Muscle layer of duodenum (tissue), 2 donors: ENCODE measurements at regions not wholly inside any gene's neighbourhood (a gene's known extent, or its start where the extent isn't known, plus 50 kb on each side); places are given as distances from the start of the nearest gene placed in this dataset.

Source experiments
- H3K27ac ChIP-seq: one replicate; pipeline ENCODE4 v1.7.0; 2013; ENCODE audit warnings: mild to moderate bottlenecking, low read length
- H3K27me3 ChIP-seq: one replicate; pipeline ENCODE4 v1.7.0; 2013; ENCODE audit warnings: low read depth, mild to moderate bottlenecking, control low read depth, low read length
- H3K36me3 ChIP-seq, 2 donors: one replicate each; pipeline ENCODE4 v1.7.0; 2013; ENCODE audit warnings: low read length in 2 of 2, control low read depth in 1 of 2, mild to moderate bottlenecking in 1 of 2; ENCODE audit not compliant: insufficient read depth in 2 of 2, control insufficient read depth in 1 of 2
- H3K4me1 ChIP-seq, 2 donors: one replicate each; pipeline ENCODE4 v1.7.0; 2013; ENCODE audit warnings: low read length in 2 of 2, mild to moderate bottlenecking in 2 of 2, control low read depth in 1 of 2, moderate library complexity in 1 of 2; ENCODE audit not compliant: insufficient read depth in 2 of 2, control insufficient read depth in 1 of 2
- H3K4me3 ChIP-seq, 2 donors: one replicate each; pipeline ENCODE4 v1.7.0; 2013; ENCODE audit warnings: low read length in 2 of 2, low read depth in 1 of 2, mild to moderate bottlenecking in 1 of 2
- H3K9me3 ChIP-seq, 2 donors: one replicate each; pipeline ENCODE4 v1.7.0; 2013; ENCODE audit warnings: low read length in 2 of 2, control low read depth in 1 of 2, mild to moderate bottlenecking in 1 of 2; ENCODE audit not compliant: control insufficient read depth in 1 of 2
- donor health status: healthy.

- no peaks in the 10 kb centered on the region for H3K27me3 ChIP-seq
- no peak overlapping the region for H3K4me3 ChIP-seq
- H3K9me3 ChIP-seq = no peaks in the 10 kb centered on the region
- H3K4me1 ChIP-seq = no peaks in the 10 kb centered on the region
- H3K27ac ChIP-seq = no peak overlapping the region
- H3K36me3 ChIP-seq = no peaks in the 10 kb centered on the region
Measured at GRCh38 chr11:92882828-92883611, 86.4 kb upstream of the MTNR1B start.

GRCh38 chr11:92885600-92885999, 83.9 kb upstream of the MTNR1B start:
- H3K27ac ChIP-seq = no peak overlapping the region

GRCh38 chr11:92886243-92886905, 83.1 kb upstream of the MTNR1B start:
- Histone ChIP-seq H3K27me3 (no peaks in the 10 kb centered on the region), H3K36me3 (no peaks in the 10 kb centered on the region), H3K9me3 (no peaks in the 10 kb centered on the region), H3K4me1 (no peaks in the 10 kb centered on the region), H3K27ac (no peak overlapping the region), H3K4me3 (no peak overlapping the region)

More at GRCh38 chr11:92885600-92885999, 83.9 kb upstream of the MTNR1B start:
- Histone ChIP-seq H3K4me3 (no peak overlapping the region), H3K4me1 (no peaks in the 10 kb centered on the region), H3K9me3 (no peaks in the 10 kb centered on the region), H3K27me3 (no peaks in the 10 kb centered on the region), H3K36me3 (no peaks in the 10 kb centered on the region)

GRCh38 chr11:92888696-92889095, 80.8 kb upstream of the MTNR1B start:
- Histone ChIP-seq H3K9me3 (no peaks in the 10 kb centered on the region), H3K27ac (no peak overlapping the region), H3K27me3 (no peaks in the 10 kb centered on the region), H3K4me1 (no peaks in the 10 kb centered on the region), H3K36me3 (no peaks in the 10 kb centered on the region), H3K4me3 (no peak overlapping the region)

- no peak overlapping the region for H3K4me3 ChIP-seq
- H3K4me1 ChIP-seq = no peaks in the 10 kb centered on the region
- H3K27ac ChIP-seq = no peak overlapping the region
Measured at GRCh38 chr11:92890846-92891245, 78.6 kb upstream of the MTNR1B start.

GRCh38 chr11:92892802-92893684, 76.4 kb upstream of the MTNR1B start:
- H3K36me3 ChIP-seq = no peaks in the 10 kb centered on the region
- no peak overlapping the region for H3K4me3 ChIP-seq
- no peaks in the 10 kb centered on the region for H3K4me1 ChIP-seq
- H3K27ac ChIP-seq = no peak overlapping the region
- no peaks in the 10 kb centered on the region for H3K9me3 ChIP-seq
- H3K27me3 ChIP-seq = no peaks in the 10 kb centered on the region

More at GRCh38 chr11:92890846-92891245, 78.6 kb upstream of the MTNR1B start:
- no peaks in the 10 kb centered on the region for H3K9me3 ChIP-seq
- H3K27me3 ChIP-seq = no peaks in the 10 kb centered on the region
- no peaks in the 10 kb centered on the region for H3K36me3 ChIP-seq

- Histone ChIP-seq H3K9me3 (no peaks in the 10 kb centered on the region), H3K27ac (no peak overlapping the region), H3K27me3 (no peaks in the 10 kb centered on the region), H3K36me3 (no peaks in the 10 kb centered on the region), H3K4me3 (no peak overlapping the region), H3K4me1 (no peaks in the 10 kb centered on the region)
Measured at GRCh38 chr11:92894197-92894596, 75.3 kb upstream of the MTNR1B start.

GRCh38 chr11:92897487-92897886, 72.0 kb upstream of the MTNR1B start:
- no peaks in the 10 kb centered on the region for H3K36me3 ChIP-seq
- H3K9me3 ChIP-seq = no peaks in the 10 kb centered on the region
- H3K4me3 ChIP-seq = no peak overlapping the region
- H3K27me3 ChIP-seq = no peaks in the 10 kb centered on the region
- H3K27ac ChIP-seq = no peak overlapping the region
- H3K4me1 ChIP-seq = no peaks in the 10 kb centered on the region

GRCh38 chr11:92902417-92902816, 67.0 kb upstream of the MTNR1B start:
- Histone ChIP-seq H3K4me3 (no peak overlapping the region), H3K9me3 (no peaks in the 10 kb centered on the region)

GRCh38 chr11:92907671-92908070, 61.8 kb upstream of the MTNR1B start:
- no peaks in the 10 kb centered on the region for H3K4me1 ChIP-seq
- no peak overlapping the region for H3K27ac ChIP-seq
- H3K9me3 ChIP-seq = no peaks in the 10 kb centered on the region
- H3K27me3 ChIP-seq = no peaks in the 10 kb centered on the region
- H3K4me3 ChIP-seq = no peak overlapping the region
- no peaks in the 10 kb centered on the region for H3K36me3 ChIP-seq

More at GRCh38 chr11:92902417-92902816, 67.0 kb upstream of the MTNR1B start:
- Histone ChIP-seq H3K27ac (no peak overlapping the region), H3K27me3 (no peaks in the 10 kb centered on the region), H3K4me1 (no peaks in the 10 kb centered on the region), H3K36me3 (no peaks in the 10 kb centered on the region)

GRCh38 chr11:92909214-92909613, 60.2 kb upstream of the MTNR1B start:
- H3K9me3 ChIP-seq = no peaks in the 10 kb centered on the region
- no peaks in the 10 kb centered on the region for H3K27me3 ChIP-seq
- no peak overlapping the region for H3K4me3 ChIP-seq
- H3K27ac ChIP-seq = no peak overlapping the region
- H3K36me3 ChIP-seq = no peaks in the 10 kb centered on the region
- no peaks in the 10 kb centered on the region for H3K4me1 ChIP-seq
